ENCODE measurements at regions not wholly inside any gene's neighbourhood (a gene's known extent, or its start where the extent isn't known, plus 50 kb on each side); places are given as distances from the start of the nearest gene placed in this dataset.

GRCh38 chr3:98961161-98962155 lies 60.0 kb upstream of the DCBLD2 start:
- no peak overlapping the region for H3K4me3 ChIP-seq (ENCODE audit: control insufficient read depth, low read depth, low read length)
- no peak for TF ChIP-seq CTCF (IDR thresholded peaks at IDR 0.05; ENCODE audit: control insufficient read depth, insufficient read depth, low read depth, low read length, missing control alignments)
- no peak for DNase-seq (ENCODE audit: low read depth)

DNA sequence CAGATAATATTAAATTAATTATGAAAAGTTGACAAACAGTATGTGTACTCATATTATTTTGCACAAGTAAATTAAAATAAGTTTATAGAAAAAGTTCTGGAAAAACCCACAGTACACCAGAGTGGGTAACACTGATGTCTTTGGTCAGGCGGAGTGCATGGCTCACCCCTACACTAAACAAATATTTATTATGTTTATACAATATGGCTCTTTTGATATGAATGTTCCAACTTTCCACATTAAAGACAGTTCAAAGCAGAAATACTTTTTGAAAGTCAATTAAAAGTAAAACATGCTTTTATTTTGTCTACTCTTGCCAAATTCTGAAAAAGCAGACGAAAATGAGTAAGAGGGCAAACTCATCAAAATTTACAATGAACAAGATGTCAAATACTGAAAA lies 56.2 kb upstream of the DCBLD2 start:
- TF ChIP-seq CTCF (IDR thresholded peaks at IDR 0.05; ENCODE audit: control insufficient read depth, insufficient read depth, low read depth, low read length, missing control alignments): no peak
- H3K4me3 ChIP-seq (ENCODE audit: control insufficient read depth, low read depth, low read length): no peak overlapping the region
- no peak for DNase-seq (ENCODE audit: low read depth)

DNA sequence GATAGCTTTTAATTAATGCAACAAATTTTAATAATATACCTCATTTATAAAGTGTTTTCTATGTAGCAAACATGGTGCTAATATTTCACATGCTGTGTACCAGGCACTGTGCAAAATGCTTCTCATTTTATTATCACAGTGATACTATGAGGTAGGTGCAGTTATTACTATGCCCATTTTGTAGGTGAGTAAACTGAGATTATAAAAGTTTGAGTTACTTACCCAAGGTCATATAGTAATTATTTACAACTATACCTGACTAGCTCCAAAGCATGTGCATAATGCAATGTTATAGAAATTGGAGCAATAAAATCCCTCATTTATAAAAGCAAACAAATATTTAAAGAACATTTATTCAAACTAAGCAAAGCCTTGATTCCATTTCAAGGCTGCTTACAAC lies 54.5 kb upstream of the DCBLD2 start:
- no peak for TF ChIP-seq CTCF (IDR thresholded peaks at IDR 0.05; ENCODE audit: control insufficient read depth, insufficient read depth, low read depth, low read length, missing control alignments)
- DNase-seq (ENCODE audit: low read depth): no peak
- H3K4me3 ChIP-seq (ENCODE audit: control insufficient read depth, low read depth, low read length): no peak overlapping the region

DNA sequence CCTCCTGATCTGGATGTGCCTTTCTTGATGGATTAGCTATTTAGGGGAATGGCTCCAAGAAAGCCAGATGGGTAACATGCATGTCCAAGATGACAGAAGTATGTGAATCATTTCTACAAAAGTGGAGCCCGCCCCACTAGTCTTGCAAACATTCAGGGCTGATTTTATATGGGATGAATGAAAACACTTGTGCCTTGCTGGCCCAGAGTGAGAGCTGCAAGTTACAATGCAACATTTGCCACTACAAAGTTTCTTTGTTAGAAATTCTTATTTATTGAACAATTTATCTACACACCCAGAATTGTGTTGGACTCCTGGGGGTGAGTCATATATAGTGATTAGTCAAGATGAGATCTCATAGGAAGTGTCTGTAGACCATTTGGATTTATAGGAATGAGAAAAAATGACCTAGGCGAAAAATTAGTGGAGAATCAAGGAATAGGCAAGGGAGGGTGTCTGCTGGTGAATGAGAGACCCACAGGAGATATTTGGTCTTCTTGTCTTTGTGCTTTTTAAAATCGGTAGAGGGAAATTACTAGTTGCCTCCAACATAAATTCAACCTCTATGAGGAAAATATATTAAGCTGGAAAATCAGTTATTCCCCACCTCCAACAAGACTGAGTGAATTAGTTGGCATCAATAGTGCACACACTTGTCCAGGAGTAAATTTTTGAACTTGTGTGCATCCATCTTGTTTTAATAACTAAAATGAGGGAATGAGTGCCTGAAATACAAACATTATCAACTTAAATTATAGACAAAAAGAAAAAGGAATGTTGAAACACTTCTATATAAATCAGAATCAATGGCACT lies 53.5 kb upstream of the DCBLD2 start:
- no peak overlapping the region for H3K4me3 ChIP-seq (ENCODE audit: control insufficient read depth, low read depth, low read length)
- DNase-seq (ENCODE audit: low read depth): no peak
- no peak for TF ChIP-seq CTCF (IDR thresholded peaks at IDR 0.05; ENCODE audit: control insufficient read depth, insufficient read depth, low read depth, low read length, missing control alignments)

DNA sequence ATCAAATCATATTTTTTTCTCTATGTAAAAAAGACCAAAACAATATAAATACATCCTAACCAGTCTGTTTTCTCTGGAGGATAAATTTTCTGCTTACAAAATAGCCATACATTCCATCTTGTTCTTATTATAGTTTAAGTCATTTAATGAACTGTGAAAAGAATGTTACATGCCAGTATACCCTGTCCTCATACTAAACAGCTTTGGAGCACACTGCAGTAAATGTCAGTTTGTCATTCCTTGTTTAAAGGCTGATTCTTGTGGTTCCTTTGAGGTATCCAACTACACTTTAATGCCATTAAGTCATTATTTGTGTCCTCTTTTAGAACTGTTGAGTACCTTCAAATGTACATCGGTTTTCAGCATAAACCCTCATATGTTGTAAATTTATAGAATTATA lies 52.7 kb upstream of the DCBLD2 start:
- TF ChIP-seq CTCF (IDR thresholded peaks at IDR 0.05; ENCODE audit: control insufficient read depth, insufficient read depth, low read depth, low read length, missing control alignments): no peak
- no peak for DNase-seq (ENCODE audit: low read depth)

DNA sequence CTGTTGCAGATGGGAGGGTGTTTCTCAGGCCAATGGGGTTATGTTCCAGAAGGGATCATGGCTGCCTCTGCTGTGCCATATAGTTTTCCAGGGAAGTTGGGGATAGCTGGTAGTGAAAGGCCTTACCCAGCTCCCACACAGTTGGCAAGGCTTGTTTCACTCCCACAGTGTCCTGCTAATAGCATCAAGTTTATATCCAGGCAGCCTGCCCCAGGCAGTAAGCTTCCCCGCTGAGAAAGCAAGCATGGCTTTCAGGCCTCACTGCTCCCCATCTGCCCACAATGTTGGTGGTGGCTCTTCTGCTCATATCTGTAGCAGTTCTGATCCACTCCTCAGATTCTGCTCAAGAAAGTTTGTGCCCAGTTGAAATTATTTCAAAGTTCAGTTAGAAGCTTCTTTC lies 50.9 kb upstream of the DCBLD2 start:
- no peak for DNase-seq (ENCODE audit: low read depth)
- H3K4me3 ChIP-seq (ENCODE audit: control insufficient read depth, low read depth, low read length): no peak overlapping the region
- TF ChIP-seq CTCF (IDR thresholded peaks at IDR 0.05; ENCODE audit: control insufficient read depth, insufficient read depth, low read depth, low read length, missing control alignments): no peak

More for the DNA sequence above, 52.7 kb upstream of the DCBLD2 start:
- H3K4me3 ChIP-seq (ENCODE audit: control insufficient read depth, low read depth, low read length): no peak overlapping the region

Data from AG09309 (cell line).